Stimulated activated CD8-positive, alpha-beta memory T cell treated with anti-CD3 and anti-CD28 coated beads, Interleukin-2, amount 100 ng/mL, for 48 hours (primary cell): ENCODE measurements at regions not wholly inside any gene's neighbourhood (a gene's known extent, or its start where the extent isn't known, plus 50 kb on each side); places are given as distances from the start of the nearest gene placed in this dataset.

ENCODE experiments used
- DNase-seq, 2 donors: peaks; one replicate each; pipeline ENCODE4 v3.0.0-alpha.2; 2020; ENCODE audit warnings: low read depth in 2 of 2

DNA sequence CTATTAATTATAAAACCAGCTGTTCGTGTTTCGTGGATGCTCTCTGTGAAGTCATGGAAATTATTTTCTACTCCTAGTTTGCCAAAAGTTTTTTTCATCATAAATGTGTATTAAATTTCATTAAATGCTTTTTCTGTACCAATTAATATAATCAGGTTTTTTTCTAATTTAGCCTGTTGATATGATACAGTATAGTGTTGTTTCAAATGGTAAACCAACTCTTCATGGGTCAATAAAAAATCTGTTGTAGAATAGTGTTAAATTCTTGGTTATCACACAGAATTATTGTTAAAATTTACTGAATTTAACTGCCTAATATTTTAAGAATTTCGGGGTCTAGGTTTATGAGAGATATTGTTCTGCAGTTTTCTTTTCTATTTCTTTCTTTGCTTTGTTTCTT, 505.9 kb upstream of the MANEA start:
- no peak for DNase-seq

DNA sequence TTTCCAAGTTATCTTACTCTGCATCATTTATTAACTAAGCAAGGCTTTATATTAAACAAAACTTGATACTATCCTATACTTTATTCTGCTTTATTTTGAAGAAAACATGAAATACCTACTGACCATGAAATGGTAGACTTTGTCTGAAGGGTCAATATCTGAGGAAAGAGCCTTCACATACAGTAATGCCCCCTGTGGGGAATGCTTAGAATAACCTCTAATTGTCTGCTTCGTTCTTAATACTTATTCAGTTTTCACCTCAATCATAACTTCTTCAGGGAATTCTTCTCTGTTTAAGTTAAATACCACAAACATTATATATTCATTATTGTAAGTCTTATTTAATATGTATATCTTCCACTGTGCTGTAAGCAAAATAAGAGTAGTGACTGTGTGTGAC, 498.9 kb upstream of the MANEA start:
- DNase-seq, result no peak

DNA sequence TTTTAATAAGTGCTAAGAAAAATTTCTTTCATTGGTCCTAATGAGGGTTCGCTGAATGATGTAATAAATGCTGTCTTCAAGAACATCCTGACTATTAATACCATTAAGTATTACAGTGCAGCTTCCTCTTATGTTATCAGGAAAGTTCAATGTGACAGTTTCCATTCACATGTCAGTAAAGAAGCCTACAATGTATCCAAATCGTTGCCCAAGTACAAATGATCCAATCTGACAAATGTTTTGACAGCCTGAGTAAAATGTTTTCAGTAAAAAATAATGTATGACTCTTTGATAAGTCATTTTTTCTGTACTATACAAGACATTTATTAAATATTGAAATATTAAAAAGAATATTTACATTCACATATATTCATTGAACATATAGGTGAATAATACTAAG, 496.1 kb upstream of the MANEA start:
- DNase-seq, result no peak

DNA sequence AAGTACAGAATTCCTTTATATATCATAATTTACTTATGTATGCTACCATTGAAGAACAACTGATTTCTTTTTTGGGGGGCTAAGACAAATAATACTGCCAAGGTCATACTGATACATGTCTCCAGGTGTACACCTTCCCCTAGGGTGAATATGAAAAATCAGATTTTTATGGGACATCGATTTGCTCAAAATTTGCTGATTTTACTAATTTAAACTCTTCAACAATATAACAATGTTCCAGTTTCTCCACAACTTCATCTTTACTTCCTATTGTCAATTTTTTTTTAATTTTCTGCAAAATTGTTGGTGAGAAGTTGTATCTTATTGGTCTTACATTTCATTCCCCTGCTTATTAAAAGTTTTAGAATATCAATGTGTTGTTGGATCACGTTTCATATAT, 495.4 kb upstream of the MANEA start:
- DNase-seq, result no peak

DNA sequence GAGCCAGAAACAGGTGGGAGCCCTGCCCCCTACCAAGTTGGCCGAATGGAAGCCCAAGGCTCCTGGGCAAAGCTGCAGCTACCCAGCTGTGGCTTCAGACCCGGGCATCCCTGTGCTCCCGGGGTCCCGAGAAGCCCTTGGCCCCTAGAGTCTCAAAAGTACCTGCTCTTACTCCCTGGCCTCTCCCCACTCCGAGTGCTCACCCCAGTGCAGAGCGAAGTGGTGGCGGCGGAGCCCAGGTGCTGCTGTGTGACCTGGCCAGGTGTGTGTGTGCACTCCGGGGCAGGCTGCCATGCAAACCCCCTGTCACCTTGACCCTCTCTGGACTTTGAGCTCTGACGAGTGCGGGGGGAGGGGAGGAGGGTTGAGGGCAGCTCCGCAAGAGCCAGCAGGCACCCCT, 493.8 kb upstream of the MANEA start:
- no peak for DNase-seq

DNA sequence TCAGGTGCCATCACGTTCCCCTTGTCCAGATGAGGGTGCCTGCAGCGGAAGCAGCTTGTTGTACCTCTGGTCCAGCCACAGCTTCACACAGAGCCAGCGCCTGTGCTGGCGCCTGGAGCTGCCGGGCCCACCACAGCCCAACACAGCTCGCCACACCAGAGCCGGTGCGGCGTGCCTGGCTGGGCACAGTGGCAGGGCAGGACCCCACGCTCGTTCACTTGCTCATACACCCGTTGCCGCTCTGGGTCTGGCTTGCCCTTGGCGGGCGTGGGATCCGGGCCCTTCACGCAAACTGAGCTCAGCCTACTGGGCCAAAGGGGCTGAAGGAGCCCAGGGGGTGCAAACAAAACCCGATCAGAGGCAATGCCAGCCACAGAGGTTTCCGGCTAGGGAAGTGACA, 492.5 kb upstream of the MANEA start:
- DNase-seq, result no peak

DNA sequence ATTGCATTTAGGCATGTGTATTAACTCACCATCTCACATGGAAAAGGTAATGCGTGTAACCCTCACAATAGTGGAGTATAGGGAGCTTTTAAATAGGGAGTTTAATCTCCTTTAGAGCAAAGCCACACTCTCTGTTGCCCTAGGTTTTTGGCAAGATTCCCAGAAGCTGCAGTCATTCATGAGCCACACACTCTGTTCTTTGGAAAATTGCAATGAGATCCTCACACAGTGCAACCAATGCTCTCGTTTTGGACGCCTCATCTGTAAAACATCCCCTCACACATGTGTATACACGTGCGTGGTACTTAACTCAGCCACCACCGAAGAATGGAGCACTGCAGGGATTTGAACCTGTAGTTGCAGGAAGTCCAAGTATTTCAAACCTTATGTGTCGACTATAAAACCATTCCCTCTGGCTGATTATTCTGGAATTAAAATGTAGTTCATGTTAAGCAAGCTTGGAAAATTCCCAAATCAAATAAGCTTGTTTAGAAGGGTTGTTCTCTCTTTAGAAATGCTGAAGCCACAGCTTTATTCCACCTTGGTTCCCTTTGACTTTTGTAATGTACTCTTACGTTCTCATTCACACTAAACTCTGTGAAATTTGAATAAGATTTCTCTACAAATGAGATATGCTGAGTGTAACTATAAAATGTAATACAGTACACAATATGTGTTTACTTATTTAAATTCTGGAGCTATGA, 489.8 kb upstream of the MANEA start:
- no peak for DNase-seq

DNA sequence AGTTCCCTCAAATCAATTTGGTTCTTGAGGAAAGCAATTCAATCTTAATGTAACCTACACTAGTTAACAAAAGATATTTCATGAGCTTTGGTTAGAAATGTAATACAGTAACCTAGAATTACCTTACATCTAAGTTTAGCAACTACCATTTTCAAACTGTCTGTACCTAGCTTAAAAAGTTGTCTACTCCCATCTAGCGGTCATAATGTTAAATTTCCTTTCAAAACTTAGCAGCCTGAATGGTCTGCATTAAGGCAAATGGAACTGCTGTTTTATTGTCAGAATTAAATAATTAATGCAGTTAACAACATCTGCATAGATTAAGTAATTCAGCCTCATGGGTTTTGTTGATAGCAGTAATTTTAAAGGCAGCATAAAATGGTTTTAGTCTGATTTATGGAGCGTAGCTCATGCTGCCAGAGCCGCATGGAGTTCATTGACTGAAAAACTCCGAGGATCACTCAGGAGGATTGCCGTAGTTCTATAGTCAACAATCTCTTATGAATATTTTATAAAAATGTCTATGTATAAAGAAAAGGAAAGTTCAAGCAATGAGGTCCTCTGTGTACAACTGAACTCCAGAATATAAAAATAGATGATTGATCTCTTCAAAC, 485.4 kb upstream of the MANEA start:
- DNase-seq, result no peak

DNA sequence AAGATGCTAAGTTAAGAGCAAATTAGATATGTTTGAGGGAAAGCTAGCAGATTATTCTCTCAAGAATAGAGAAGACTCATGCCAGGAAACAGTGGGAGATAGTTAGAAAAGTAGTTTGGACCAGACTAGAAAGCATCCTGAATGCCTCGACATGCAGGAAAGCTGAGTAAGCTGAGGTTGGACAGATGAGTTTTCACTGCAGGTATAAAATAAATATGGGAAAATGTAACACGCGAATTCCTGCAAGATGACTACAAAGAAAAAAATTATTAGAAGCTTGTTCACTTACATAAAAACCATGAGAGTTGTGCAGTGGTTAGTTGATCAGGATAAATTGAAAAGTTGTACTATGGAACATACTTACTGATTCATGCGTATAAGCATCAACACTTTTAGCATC, 484.2 kb upstream of the MANEA start:
- no peak for DNase-seq

DNA sequence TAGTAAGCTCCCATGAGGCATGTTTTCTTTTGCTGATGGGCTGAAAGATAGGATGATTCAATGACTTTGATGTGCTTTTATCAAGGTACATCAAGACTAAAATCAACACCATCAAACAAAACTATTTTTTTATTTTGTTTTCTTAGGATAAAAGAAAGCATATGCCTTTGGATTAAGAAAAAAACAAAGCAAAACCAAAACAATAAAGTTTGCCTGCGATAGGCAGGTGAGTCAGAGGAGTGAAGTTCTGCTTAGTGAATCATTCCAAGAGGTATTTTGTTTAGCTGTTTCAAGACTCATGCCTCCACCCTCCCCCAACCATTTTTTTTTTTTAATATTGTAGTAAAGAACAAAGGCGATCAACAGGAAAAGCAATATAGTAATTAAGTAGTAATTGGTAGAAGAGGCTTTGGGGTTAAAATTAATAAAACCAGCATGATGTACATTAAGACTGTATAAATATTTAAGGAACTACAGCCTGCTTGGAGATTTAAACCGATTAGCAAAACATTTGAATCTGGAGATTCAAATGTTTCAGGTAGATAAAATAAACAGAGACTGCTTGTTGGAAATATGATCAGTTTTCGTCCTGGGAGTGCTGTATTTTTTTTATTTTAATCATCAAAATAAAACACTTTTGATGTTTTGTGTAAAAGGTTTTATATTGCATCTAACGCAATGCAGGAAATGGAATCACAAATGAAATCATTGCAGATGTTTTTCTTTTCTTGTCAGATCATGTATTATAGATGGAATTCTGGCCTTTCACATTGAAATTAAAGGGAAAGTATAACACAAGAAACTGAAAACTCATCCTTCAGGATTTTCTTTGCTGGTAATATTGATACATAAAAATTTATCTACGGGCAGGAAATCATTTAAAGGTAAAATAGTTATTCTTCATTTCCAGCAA, 482.3 kb upstream of the MANEA start:
- no peak for DNase-seq

DNA sequence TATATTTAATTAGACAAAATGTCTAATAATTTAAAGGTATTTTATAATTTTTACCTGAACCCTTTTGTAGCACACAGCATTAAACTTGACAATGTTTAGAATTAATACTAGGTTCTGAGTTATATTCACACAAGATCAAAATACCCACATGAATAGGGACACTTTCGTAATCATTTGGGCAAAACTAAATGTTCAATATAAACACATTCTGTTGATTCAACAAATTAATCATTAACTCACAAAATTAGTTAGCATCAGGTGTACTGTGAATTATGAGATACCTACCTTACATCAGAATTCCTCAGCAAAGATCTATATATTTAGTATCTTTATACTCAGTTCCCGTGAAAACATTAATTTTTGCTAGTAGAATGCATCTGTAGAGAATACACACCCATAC, 481.5 kb upstream of the MANEA start:
- DNase-seq, result no peak

DNA sequence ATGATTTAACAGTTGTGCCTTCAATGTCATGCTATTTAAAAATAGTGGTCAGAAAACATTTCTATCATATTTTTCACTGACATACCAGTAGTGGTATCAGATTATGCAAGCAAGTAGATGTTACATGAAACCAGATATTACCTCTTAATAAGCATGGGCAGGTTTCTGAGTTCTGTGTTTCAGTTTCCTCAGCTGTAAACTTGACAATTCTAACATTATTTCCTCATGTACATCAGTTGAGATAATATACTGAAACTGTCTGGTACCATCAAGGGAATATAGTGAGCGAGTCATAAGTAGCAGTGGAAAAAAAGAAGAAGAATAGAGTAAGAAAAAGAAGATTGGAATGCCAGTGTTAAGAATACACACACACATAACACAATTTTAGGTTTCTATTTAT, 477.9 kb upstream of the MANEA start:
- no peak for DNase-seq

DNA sequence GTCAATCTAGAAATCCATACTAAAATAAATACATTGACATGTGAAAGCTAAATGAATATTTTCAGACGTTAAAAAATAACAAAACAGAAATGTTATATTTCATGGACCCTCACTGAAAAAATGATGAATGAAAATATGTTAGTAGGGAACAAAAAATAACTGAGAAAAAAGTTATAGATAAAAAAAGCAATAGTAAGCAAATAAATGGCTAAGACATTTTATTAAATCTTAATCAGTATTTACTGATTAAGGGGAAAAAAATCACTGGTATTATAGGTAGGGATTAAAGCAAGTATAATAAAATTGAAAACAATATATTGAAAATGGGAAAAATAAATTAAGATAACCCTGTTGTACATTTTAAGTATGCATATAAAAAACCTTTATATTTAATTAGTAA, 468.1 kb upstream of the MANEA start:
- no peak for DNase-seq

DNA sequence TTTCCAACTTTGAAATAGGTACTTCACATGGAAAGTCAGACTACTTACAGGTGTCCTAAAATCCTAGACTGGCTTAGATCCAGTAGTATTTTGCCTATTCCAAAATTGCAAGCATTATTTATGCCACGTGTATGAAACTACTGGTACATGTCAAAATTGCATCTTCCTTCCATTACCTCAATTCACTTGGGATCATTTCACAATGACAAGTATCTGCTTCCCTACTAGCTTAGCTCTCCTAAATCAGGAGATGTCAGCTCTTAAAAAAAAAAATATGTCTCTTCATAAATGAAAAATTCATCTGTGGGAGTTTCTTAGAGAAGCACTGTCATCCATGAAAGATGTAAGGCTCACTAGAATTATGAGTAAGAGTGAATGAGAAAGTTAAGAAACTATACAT, 466.6 kb upstream of the MANEA start:
- DNase-seq, result no peak

DNA sequence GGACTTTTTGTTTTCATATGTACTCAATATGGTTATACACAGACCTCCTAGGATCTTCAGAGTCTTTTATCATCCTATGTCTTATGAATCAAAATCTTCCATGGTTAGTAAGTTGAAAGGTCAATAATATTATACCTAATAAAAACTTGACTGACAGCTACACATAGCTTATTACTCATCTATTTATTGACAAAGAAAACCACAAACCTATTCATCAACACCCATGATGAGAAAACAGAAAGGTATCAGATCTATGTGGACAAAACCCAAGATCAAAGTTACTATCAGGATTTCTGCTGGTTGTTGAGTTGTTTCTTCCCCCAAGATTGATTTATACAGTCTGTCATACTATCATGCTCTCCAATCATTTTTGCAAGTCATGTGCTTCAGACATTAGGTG, 460.1 kb upstream of the MANEA start:
- no peak for DNase-seq

DNA sequence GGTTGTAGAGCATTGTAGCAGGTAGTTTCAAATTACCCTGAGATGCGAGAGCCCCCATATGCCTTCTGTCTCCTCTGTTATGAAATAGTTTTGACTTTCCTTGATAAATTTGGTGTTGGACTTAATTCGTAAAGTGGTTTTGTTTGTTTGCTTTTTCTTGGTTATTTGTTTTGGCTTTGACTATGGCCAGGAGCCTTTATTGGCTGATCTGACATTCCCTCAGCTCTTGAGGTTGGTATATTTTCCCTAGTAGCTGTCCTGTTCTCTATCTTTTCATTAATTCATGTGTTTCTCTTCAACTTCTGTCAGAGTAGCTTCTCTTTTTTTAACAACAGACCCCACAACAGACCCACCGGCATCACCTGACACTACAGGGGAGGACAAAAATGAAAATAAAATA, 457.4 kb upstream of the MANEA start:
- no peak for DNase-seq

DNA sequence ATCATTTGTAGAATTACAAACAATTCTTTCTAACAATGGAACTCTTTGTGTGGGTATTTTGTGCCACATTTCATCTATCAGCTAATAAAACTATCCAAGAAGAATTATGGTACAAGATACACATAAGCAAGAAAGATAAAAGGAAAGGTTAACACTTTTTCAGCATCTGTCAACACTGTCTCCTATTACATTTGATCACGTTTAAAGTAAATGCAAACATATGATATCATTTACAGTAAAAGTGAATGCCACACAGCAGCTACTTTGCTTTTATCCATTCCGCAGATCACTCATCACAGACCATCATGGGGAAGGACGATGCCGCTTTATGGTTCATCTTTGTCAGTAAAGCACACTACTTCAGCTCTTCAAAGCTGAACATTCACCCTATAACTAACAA, 456.4 kb upstream of the MANEA start:
- no peak for DNase-seq

DNA sequence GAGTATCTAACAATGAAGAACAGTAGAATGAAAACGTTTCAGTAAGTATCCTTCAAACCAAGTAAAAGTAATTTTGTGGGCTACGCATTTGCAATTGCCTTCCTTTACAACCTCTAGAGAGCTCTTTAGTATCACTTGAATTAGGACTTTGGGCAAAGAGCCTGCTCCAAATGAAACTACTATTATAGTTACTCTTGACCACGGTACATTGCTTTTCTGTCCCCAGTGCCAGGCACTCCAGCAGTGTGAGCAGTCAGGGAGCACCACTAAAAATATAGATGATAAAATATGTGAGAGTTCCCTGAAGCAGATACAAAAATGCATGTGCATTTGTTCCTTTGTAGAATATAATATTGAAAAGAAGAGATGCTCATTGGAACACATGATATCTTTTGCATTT, 450.1 kb upstream of the MANEA start:
- DNase-seq, result no peak

DNA sequence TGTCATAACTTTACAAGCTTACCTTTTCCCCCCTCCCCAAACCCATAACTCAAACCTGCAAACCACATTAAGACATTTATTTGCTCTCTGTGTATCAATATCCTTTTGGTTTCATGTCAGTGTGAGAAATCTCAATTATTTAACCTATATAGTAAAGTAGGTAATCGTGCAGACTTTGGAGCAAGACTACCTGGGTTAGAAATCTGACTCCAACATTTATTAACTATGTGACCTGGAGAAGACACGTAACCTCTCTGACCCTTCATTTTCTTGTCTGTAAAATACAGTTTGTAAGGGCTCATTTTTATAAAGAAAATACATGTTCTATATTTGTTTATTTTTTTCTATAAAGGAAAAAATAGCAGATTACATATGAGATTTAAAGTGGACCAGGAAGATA, 448.9 kb upstream of the MANEA start:
- DNase-seq, result no peak

DNA sequence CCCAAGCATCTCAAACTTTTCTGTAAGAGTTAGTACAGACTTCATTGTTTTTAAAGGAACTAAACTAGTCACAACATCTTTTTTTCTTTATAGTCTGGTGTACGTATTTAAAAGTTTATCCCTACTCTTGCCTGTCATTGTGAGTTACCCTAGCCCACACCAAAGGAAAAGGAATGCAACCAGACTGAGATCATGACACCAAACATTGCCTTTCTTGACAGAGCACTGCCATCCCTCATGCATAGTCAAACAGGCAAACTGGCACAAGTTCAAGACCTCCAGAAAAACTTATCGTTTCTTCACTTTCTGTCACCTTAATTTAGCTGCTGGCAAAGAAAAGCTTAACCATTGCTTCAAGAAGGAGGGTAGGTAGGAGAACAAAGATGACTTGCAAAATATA, 448.4 kb upstream of the MANEA start:
- no peak for DNase-seq

DNA sequence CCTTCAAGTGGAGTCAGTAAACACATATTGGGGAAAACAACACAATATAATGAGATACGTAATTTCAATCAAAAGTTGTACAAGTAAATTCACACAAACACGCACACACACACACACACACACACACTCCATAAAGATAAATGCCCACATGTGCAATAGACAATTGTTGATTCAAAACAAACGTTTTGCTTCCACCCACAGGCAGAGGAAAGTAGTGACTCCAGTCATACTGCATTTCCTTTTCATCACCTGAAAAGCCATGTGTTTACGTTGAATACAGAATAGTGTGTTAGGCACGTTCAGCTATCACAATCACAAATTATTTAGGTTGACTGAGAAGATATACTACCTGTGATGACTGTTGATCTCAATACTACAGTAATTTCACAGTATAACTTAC, 443.8 kb upstream of the MANEA start:
- DNase-seq, result no peak

DNA sequence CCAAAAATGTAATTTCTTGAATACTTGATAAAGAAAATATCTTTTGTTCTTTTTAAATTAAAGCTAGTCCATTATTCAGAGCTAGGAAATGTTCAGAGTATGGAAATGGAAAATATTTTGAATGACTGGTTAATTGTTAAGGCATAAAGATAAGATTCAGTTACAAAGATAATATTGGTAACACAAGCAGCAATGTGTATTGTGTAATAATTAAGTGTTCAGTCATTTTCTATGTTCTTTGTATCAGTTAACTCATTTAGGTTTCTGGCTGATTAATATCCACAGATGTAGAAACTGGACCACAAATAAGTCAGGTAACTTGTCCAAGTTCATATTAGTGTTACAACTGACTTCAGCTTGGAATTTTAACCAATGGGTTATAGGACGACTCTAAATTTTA, 442.2 kb upstream of the MANEA start:
- no peak for DNase-seq

DNA sequence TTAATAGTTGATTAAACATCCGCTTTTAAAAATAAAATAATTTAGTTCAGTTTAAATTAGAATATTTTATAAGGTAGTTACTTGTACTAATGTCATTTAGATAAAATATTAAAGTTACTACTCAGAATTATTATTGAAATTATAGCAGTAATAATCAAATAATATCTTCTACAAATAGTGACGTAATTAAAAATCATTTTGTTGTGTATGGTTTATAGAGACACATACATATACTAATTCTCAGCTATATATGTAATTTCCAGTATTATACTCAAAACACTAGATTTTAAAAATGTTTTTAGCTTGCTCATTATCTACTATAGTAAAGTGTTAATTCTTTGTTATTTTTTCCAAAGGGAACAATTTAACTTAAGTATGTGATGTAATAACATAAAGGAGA, 435.2 kb upstream of the MANEA start:
- no peak for DNase-seq
